Bone marrow (tissue), 2 donors: ENCODE measurements at regions not wholly inside any gene's neighbourhood (a gene's known extent, or its start where the extent isn't known, plus 50 kb on each side); places are given as distances from the start of the nearest gene placed in this dataset.
"Not testable (repeated sequence)": the region's sequence is repeated elsewhere in the genome, so short reads cannot be mapped to it uniquely, and the experiment has no call there.

Source experiments
- DNase-seq, 2 donors: peaks; one replicate each; lab custom pipeline; 2025; lab: John Stamatoyannopoulos, UW

GRCh38 chr1:120665250-120665577 is 58.5 kb upstream of the NBPF26 start:
- not testable (repeated sequence) for DNase-seq

GRCh38 chr1:120668187-120668586 is 55.6 kb upstream of the NBPF26 start:
- not testable (repeated sequence) for DNase-seq
